H1 (cell line): ENCODE measurements at regions not wholly inside any gene's neighbourhood (a gene's known extent, or its start where the extent isn't known, plus 50 kb on each side); places are given as distances from the start of the nearest gene placed in this dataset.

Experiments used
- CTCF ChIA-PET: fragments of 300-600 bp; sonication (Branson Sonifier 250); formaldehyde crosslinking; loops from one replicate; lab custom pipeline; 2021; ENCODE audit not compliant: partially characterized antibody; lab: Charles Lee
- POLR2A ChIA-PET: fragments of 300-600 bp; sonication (Branson Sonifier 250); formaldehyde crosslinking; loops from one replicate; lab custom pipeline; 2021; ENCODE audit warnings: inconsistent platforms; ENCODE audit not compliant: partially characterized antibody; lab: Charles Lee
- DNase-seq, 2 experiments: peaks; one replicate each; pipeline versions ENCODE4 v3.0.0 to v3.0.0-alpha.2; 2010 to 2022; ENCODE audit warnings: low spot score in 2 of 2, low read depth in 1 of 2, mixed read lengths in 1 of 2
- FAIRE-seq: peaks from 2 replicates; lab custom pipeline; 2011; peaks lifted over from hg19 to GRCh38; lab: Jason Lieb, UNC
- H2AFZ ChIP-seq: 2 replicates; pipeline ENCODE4 v1.8.1; 2012; ENCODE audit warnings: low read length, inconsistent platforms
- H2AK5ac ChIP-seq: 2 replicates; pipeline ENCODE4 v1.6.1; 2013; ENCODE audit warnings: low read depth, low read length
- H2BK120ac ChIP-seq: replicated peaks from 2 replicates; pipeline ENCODE3; 2013; ENCODE audit warnings: low read depth, low read length, inconsistent platforms
- H2BK12ac ChIP-seq: 2 replicates; pipeline ENCODE4 v1.6.1; 2013; ENCODE audit warnings: low read depth, low read length
- H2BK15ac ChIP-seq: 2 replicates; pipeline ENCODE4 v1.6.1; 2013; ENCODE audit warnings: low read length
- H2BK20ac ChIP-seq: 2 replicates; pipeline ENCODE4 v1.6.1; 2013; ENCODE audit warnings: low read length
- H2BK5ac ChIP-seq: 2 replicates; pipeline ENCODE4 v1.6.1; 2013; ENCODE audit warnings: low read depth, low read length
- H3K14ac ChIP-seq: 2 replicates; pipeline ENCODE4 v1.6.1; 2013; ENCODE audit warnings: inconsistent platforms; ENCODE audit not compliant: insufficient read length
- H3K18ac ChIP-seq: 2 replicates; pipeline ENCODE4 v1.6.1; 2013; ENCODE audit warnings: low read length; ENCODE audit errors: extremely low read depth
- H3K23ac ChIP-seq: 2 replicates; pipeline ENCODE4 v1.6.1; 2013; ENCODE audit warnings: inconsistent platforms; ENCODE audit not compliant: insufficient read length
- H3K23me2 ChIP-seq: 2 replicates; pipeline ENCODE4 v1.6.1; 2013; ENCODE audit warnings: low read depth, low read length
- H3K27ac ChIP-seq: 2 replicates; pipeline ENCODE4 v1.6.1; 2011; ENCODE audit warnings: low read depth, low read length, inconsistent platforms
- H3K27me3 ChIP-seq, 4 experiments: replicated peaks in 1 of 4; 1 replicate in 1 of 4; 2 replicates in 3 of 4; pipeline versions ENCODE4 v1.6.1 to v1.8.1; 2011 to 2013; ENCODE audit warnings: low read length in 3 of 4, mild to moderate bottlenecking in 3 of 4, inconsistent platforms in 2 of 4, mixed read lengths in 2 of 4, moderate library complexity in 1 of 4; ENCODE audit not compliant: control insufficient read depth in 3 of 4, insufficient read depth in 3 of 4; ENCODE audit errors: extremely low read depth in 1 of 4
- H3K36me3 ChIP-seq, 4 experiments: 2 replicates each; pipeline versions ENCODE4 v1.6.1 to v1.8.1; 2011 to 2013; ENCODE audit warnings: mild to moderate bottlenecking in 4 of 4, low read length in 3 of 4, moderate library complexity in 2 of 4, control low read depth in 1 of 4, inconsistent platforms in 1 of 4; ENCODE audit not compliant: insufficient read depth in 4 of 4, control insufficient read depth in 2 of 4
- H3K4ac ChIP-seq: replicated peaks from 2 replicates; pipeline ENCODE3; 2013; ENCODE audit warnings: low read length, low read depth, mixed read lengths, inconsistent platforms; ENCODE audit not compliant: insufficient read length
- H3K4me1 ChIP-seq, 4 experiments: replicated peaks in 1 of 4; 1 replicate in 1 of 4; 2 replicates in 3 of 4; pipeline versions ENCODE4 v1.6.1 to v1.8.1; 2011 to 2013; ENCODE audit warnings: low read length in 3 of 4, inconsistent platforms in 2 of 4, mixed read lengths in 1 of 4; ENCODE audit not compliant: insufficient read depth in 4 of 4, control insufficient read depth in 3 of 4
- H3K4me2 ChIP-seq, 2 experiments: 2 replicates each; pipeline versions ENCODE4 v1.6.1 to v1.8.1; 2011 to 2013; ENCODE audit warnings: low read depth in 2 of 2, low read length in 2 of 2, control low read depth in 1 of 2, inconsistent platforms in 1 of 2, mild to moderate bottlenecking in 1 of 2; ENCODE audit not compliant: insufficient read depth in 1 of 2
- H3K4me3 ChIP-seq, 4 experiments: fragments of 200-600, 300-600 bp in 1 of 4; sonication (generic), shearing (Covaris generic), sonication (Bioruptor Twin) in 1 of 4; 2 replicates each; pipeline versions ENCODE4 v1.5.1 to v1.8.1; 2011 to 2016; ENCODE audit warnings: low read length in 4 of 4, low read depth in 3 of 4, control low read depth in 2 of 4, inconsistent platforms in 2 of 4, mild to moderate bottlenecking in 2 of 4, mixed read lengths in 1 of 4, moderate library complexity in 1 of 4; ENCODE audit not compliant: insufficient read depth in 2 of 4; ENCODE audit errors: extremely low read depth in 1 of 4
- H3K56ac ChIP-seq: replicated peaks from 2 replicates; pipeline ENCODE3; 2013; ENCODE audit warnings: low read depth, mild to moderate bottlenecking, mixed read lengths, low read length, inconsistent platforms; ENCODE audit not compliant: insufficient read length
- H3K79me1 ChIP-seq: 2 replicates; pipeline ENCODE4 v1.6.1; 2013; ENCODE audit warnings: low read depth, low read length, control low read depth
- H3K79me2 ChIP-seq, 2 experiments: 2 replicates each; pipeline versions ENCODE4 v1.6.1 to v1.8.1; 2012 to 2013; ENCODE audit warnings: low read length in 2 of 2, mild to moderate bottlenecking in 2 of 2, inconsistent platforms in 1 of 2; ENCODE audit not compliant: insufficient read depth in 2 of 2, control insufficient read depth in 1 of 2
- H3K9ac ChIP-seq, 4 experiments: replicated peaks in 1 of 4; 1 replicate in 1 of 4; 2 replicates in 3 of 4; pipeline versions ENCODE4 v1.6.1 to v1.8.1; 2011 to 2013; ENCODE audit warnings: low read depth in 3 of 4, low read length in 3 of 4, control low read depth in 2 of 4, mild to moderate bottlenecking in 2 of 4, moderate library complexity in 2 of 4, inconsistent platforms in 1 of 4; ENCODE audit errors: extremely low read depth in 1 of 4
- H3K9me3 ChIP-seq, 2 experiments: 2 replicates each; pipeline versions ENCODE4 v1.6.1 to v1.8.1; 2012 to 2013; ENCODE audit warnings: mild to moderate bottlenecking in 2 of 2, moderate library complexity in 2 of 2, control low read depth in 1 of 2, inconsistent platforms in 1 of 2, low read depth in 1 of 2, low read length in 1 of 2, mixed read lengths in 1 of 2; ENCODE audit not compliant: insufficient read depth in 2 of 2
- H4K20me1 ChIP-seq, 2 experiments: replicated peaks in 1 of 2; 2 replicates each; pipeline versions ENCODE3 to v1.8.1; 2011 to 2013; ENCODE audit warnings: inconsistent platforms in 2 of 2, low read length in 2 of 2, mild to moderate bottlenecking in 1 of 2; ENCODE audit not compliant: insufficient read depth in 2 of 2, control insufficient read depth in 1 of 2
- H4K5ac ChIP-seq: 2 replicates; pipeline ENCODE4 v1.6.1; 2013; ENCODE audit warnings: low read length, low read depth, mixed read lengths, inconsistent platforms; ENCODE audit not compliant: insufficient read length
- H4K8ac ChIP-seq: 2 replicates; pipeline ENCODE4 v1.8.0; 2013; ENCODE audit warnings: mild to moderate bottlenecking, moderate library complexity, low read length, inconsistent platforms; ENCODE audit not compliant: insufficient read depth; ENCODE audit errors: extremely low read depth
- H4K91ac ChIP-seq: replicated peaks from 2 replicates; pipeline ENCODE3; 2013; ENCODE audit warnings: low read length, mixed read lengths, inconsistent platforms; ENCODE audit not compliant: insufficient read length
- RAD21 ChIP-seq, 2 experiments: IDR thresholded peaks in 1 of 2; conservative IDR thresholded peaks in 1 of 2; 2 replicates each; pipeline ENCODE4 v1.6.1; 2011; ENCODE audit warnings: low read depth in 2 of 2, low read length in 2 of 2, improper control_type of control experiment in 1 of 2, inconsistent platforms in 1 of 2, mild to moderate bottlenecking in 1 of 2, moderate library complexity in 1 of 2
- ZNF274 ChIP-seq: IDR thresholded peaks from 2 replicates; pipeline ENCODE4 v1.7.0; 2012; ENCODE audit warnings: low read length, borderline replicate concordance; ENCODE audit errors: extremely low read depth
- WGBS, 2 experiments: shearing (Covaris generic) in 1 of 2; methylation state at CpG; one replicate each; pipeline versions ENCODE4 v1.1.6 to v1.1.7; 2013 to 2015; ENCODE audit warnings: low lambda C conversion rate in 2 of 2, mixed read lengths in 2 of 2, inconsistent platforms in 1 of 2, low coverage in 1 of 2, missing lambda C conversion rate in 1 of 2; ENCODE audit not compliant: insufficient replicate concordance in 2 of 2, insufficient coverage in 1 of 2, insufficient read length in 1 of 2; ENCODE audit errors: extremely low coverage in 1 of 2, missing lambda C conversion rate in 1 of 2; 5-methylcytosine and 5-hydroxymethylcytosine counted together

GRCh38 chr11:119784421-119784820, 55.4 kb upstream of the NECTIN1 start:
- no peak overlapping the region for H4K91ac ChIP-seq
- no peak overlapping the region for H3K4me3 ChIP-seq
- H3K14ac ChIP-seq: no peak overlapping the region
- CTCF ChIA-PET: interaction anchor here (1.2 to 2.2 kb wide), 3 partner anchors 9 to 90 kb away, joined by 3 to 11 read pairs (median 3); no protein-coding TSS in a partner anchor
- H3K23me2 ChIP-seq: no peaks in the 10 kb centered on the region
- H3K27ac ChIP-seq: no peak overlapping the region
- peaks cover 0 to 15% (median 0%) of the 10 kb centered on the region in 4 experiments; a peak in 3 of 7 replicates for H3K4me1 ChIP-seq
- POLR2A ChIA-PET: interaction anchor here (0.7 to 2.6 kb wide), 2 partner anchors 8 to 45 kb away, joined by 3 to 6 read pairs; no protein-coding TSS in a partner anchor
- no peak overlapping the region for H2AK5ac ChIP-seq
- H3K36me3 ChIP-seq: no peaks in the 10 kb centered on the region
- H2BK120ac ChIP-seq: no peak overlapping the region
- no peak overlapping the region for H2BK15ac ChIP-seq
- 84% methylated on average over 6 of the region's 6 CpGs; no CpG with 5 or more reads in 1 of the 2 experiments for WGBS, 2 experiments
- no peak overlapping the region for H3K23ac ChIP-seq
- H2BK5ac ChIP-seq: no peak overlapping the region
- no peak overlapping the region for H3K9ac ChIP-seq
- no peak overlapping the region for H3K56ac ChIP-seq
- H2AFZ ChIP-seq: no peak overlapping the region
- H3K79me2 ChIP-seq: no peaks in the 10 kb centered on the region
- TF ChIP-seq RAD21 (IDR thresholded peaks at IDR 0.05 in 1 of 2, conservative IDR thresholded peaks at IDR 0.05 in 1 of 2; ENCODE audit: low read depth in 2 of 2, low read length in 2 of 2): peak; percentile 15 to 31; a peak in 1 of 4 replicates
- TF ChIP-seq ZNF274: no peak
- TF ChIP-seq, all 59 proteins: peak for 1
- H3K27me3 ChIP-seq: peaks cover 0 to 11% (median 3%) of the 10 kb centered on the region in 4 experiments; a peak in 3 of 7 replicates
- FAIRE-seq (no peak), DNase-seq (no peak)
- no peak overlapping the region for H2BK12ac ChIP-seq
- no peak overlapping the region for H3K4me2 ChIP-seq
- no peaks in the 10 kb centered on the region for H3K79me1 ChIP-seq
- no peaks in the 10 kb centered on the region for H4K20me1 ChIP-seq
- no peak overlapping the region for H3K18ac ChIP-seq
- no peak overlapping the region for H4K8ac ChIP-seq
- H3K4ac ChIP-seq: no peak overlapping the region
- H3K9me3 ChIP-seq: no peaks in the 10 kb centered on the region
- no peak overlapping the region for H4K5ac ChIP-seq
- H2BK20ac ChIP-seq: no peak overlapping the region
